Neural progenitor cell (in vitro differentiated cells): ENCODE measurements at regions not wholly inside any gene's neighbourhood (a gene's known extent, or its start where the extent isn't known, plus 50 kb on each side); places are given as distances from the start of the nearest gene placed in this dataset.

Experiments used
- EZH2 ChIP-seq: fragments of 200-600 bp; sonication (generic); IDR thresholded peaks from 2 replicates; pipeline ENCODE4 v1.6.1; 2017; ENCODE audit warnings: antibody characterized with exemption, mild to moderate bottlenecking, moderate library complexity
- EZH2phosphoT487 ChIP-seq: fragments of 200-600 bp; sonication (generic); IDR thresholded peaks from 2 replicates; pipeline ENCODE4 v1.6.1; 2017; ENCODE audit warnings: antibody characterized with exemption
- TF ChIP-seq, protein P1 (sequence below): fragments of 200-600 bp; sonication (generic); IDR thresholded peaks from 2 replicates; pipeline ENCODE4 v1.5.1; 2017; ENCODE audit warnings: antibody characterized with exemption, mild to moderate bottlenecking

DNA sequence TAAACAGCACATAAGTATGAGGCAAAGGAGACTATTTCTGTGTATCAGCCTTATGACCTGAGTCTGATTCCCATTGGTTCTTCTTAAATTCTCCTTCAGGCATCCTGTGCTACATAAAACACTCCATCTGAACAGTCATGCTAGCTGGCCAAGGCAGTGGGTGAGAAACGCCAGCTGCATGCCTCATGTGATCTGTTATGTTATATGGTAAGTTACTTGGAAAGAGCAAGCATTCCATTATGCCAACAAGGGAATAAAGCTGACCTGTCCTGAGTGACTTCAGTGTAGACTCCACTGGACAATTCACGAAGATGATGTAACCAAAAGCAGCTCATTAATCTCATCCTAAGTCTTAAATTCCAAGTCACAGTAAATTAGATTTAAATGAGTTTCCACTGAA is 216.5 kb upstream of the FN1 start:
- TF ChIP-seq, protein P1, sequence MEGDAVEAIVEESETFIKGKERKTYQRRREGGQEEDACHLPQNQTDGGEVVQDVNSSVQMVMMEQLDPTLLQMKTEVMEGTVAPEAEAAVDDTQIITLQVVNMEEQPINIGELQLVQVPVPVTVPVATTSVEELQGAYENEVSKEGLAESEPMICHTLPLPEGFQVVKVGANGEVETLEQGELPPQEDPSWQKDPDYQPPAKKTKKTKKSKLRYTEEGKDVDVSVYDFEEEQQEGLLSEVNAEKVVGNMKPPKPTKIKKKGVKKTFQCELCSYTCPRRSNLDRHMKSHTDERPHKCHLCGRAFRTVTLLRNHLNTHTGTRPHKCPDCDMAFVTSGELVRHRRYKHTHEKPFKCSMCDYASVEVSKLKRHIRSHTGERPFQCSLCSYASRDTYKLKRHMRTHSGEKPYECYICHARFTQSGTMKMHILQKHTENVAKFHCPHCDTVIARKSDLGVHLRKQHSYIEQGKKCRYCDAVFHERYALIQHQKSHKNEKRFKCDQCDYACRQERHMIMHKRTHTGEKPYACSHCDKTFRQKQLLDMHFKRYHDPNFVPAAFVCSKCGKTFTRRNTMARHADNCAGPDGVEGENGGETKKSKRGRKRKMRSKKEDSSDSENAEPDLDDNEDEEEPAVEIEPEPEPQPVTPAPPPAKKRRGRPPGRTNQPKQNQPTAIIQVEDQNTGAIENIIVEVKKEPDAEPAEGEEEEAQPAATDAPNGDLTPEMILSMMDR, result no peak
- TF ChIP-seq EZH2, result no peak
- TF ChIP-seq EZH2phosphoT487, result no peak
